H1 (cell line): ENCODE measurements at regions not wholly inside any gene's neighbourhood (a gene's known extent, or its start where the extent isn't known, plus 50 kb on each side); places are given as distances from the start of the nearest gene placed in this dataset.

ENCODE experiments used
- CREB1 ChIP-seq: IDR thresholded peaks from 2 replicates; pipeline ENCODE4 v1.6.1; 2012; ENCODE audit warnings: inconsistent platforms
- FOSL1 ChIP-seq: IDR thresholded peaks from 2 replicates; pipeline ENCODE4 v1.6.1; 2011; ENCODE audit warnings: mild to moderate bottlenecking, low read depth, low read length, moderate library complexity; ENCODE audit not compliant: insufficient read depth
- GTF2F1 ChIP-seq: IDR thresholded peaks from 2 replicates; pipeline ENCODE4 v1.6.1; 2012; ENCODE audit warnings: low read depth, low read length, improper control_type of control experiment, borderline replicate concordance
- JUND ChIP-seq: IDR thresholded peaks from 2 replicates; pipeline ENCODE4 v1.6.1; 2011; ENCODE audit warnings: mild to moderate bottlenecking, improper control_type of control experiment, low read length
- SIN3A ChIP-seq, 2 experiments: IDR thresholded peaks in 1 of 2; conservative IDR thresholded peaks in 1 of 2; 2 replicates each; pipeline ENCODE4 v1.6.1; 2011 to 2012; ENCODE audit warnings: low read length in 2 of 2, improper control_type of control experiment in 1 of 2, low read depth in 1 of 2, mild to moderate bottlenecking in 1 of 2
- YY1 ChIP-seq: IDR thresholded peaks from 2 replicates; pipeline ENCODE4 v1.6.1; 2011; ENCODE audit warnings: low read depth, mild to moderate bottlenecking, low read length
- TF ChIP-seq, protein P1 (sequence below): fragments of 300-600 bp; sonication (generic); IDR thresholded peaks from 2 replicates; pipeline ENCODE4 v1.7.1; 2012; ENCODE audit warnings: low read length, moderate library complexity, mild to moderate bottlenecking, inconsistent platforms; ENCODE audit not compliant: insufficient replicate concordance
- TF ChIP-seq, protein P2 (sequence below), 3 experiments: IDR thresholded peaks; 1 replicate in 2 of 3; 2 replicates in 1 of 3; pipeline versions ENCODE4 v1.5.1 to v1.6.1; 2011; ENCODE audit warnings: low read length in 3 of 3, mild to moderate bottlenecking in 3 of 3, inconsistent platforms in 2 of 3, low read depth in 1 of 3, moderate library complexity in 1 of 3; ENCODE audit not compliant: insufficient read depth in 1 of 3; ENCODE audit errors: control extremely low read depth in 1 of 3

DNA sequence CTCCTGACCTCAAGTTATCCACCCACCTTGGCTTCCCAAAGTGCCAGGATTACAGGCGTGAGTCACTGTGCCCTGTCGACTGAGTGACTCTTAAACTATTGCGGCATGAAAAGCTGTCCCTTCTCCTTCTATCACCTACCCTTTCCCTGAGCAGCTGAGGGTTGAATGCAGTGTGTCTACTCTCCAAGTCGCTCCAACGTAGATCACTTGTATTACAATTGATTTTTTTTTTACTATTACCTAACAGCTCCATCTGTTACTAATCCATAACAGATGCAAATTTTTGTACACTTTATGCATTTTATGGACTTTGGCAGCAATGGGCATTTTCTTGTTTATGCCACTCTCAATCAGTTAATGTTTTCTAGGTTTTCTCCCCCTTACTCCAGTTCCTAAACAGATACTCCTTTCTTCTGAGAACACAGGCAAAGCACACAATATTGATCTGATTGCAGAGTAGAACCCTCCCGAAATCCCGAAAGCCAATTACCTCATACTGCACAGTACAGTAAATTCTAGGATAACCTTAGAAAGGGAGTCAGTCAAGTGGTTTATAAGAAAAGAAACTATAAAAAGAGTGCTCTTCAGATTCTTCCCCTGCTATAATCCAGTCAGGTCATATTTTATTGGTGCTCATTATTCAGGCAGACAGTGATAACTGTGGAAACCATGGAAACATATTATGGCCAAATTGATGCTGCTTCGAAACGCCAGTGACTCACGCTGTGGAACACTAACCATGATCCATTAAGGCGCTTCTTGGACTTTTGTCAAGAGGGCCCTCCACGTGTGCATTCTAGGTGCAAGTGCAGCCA, 273.0 kb downstream of the ADGB start (continued):
- TF ChIP-seq, protein P1, sequence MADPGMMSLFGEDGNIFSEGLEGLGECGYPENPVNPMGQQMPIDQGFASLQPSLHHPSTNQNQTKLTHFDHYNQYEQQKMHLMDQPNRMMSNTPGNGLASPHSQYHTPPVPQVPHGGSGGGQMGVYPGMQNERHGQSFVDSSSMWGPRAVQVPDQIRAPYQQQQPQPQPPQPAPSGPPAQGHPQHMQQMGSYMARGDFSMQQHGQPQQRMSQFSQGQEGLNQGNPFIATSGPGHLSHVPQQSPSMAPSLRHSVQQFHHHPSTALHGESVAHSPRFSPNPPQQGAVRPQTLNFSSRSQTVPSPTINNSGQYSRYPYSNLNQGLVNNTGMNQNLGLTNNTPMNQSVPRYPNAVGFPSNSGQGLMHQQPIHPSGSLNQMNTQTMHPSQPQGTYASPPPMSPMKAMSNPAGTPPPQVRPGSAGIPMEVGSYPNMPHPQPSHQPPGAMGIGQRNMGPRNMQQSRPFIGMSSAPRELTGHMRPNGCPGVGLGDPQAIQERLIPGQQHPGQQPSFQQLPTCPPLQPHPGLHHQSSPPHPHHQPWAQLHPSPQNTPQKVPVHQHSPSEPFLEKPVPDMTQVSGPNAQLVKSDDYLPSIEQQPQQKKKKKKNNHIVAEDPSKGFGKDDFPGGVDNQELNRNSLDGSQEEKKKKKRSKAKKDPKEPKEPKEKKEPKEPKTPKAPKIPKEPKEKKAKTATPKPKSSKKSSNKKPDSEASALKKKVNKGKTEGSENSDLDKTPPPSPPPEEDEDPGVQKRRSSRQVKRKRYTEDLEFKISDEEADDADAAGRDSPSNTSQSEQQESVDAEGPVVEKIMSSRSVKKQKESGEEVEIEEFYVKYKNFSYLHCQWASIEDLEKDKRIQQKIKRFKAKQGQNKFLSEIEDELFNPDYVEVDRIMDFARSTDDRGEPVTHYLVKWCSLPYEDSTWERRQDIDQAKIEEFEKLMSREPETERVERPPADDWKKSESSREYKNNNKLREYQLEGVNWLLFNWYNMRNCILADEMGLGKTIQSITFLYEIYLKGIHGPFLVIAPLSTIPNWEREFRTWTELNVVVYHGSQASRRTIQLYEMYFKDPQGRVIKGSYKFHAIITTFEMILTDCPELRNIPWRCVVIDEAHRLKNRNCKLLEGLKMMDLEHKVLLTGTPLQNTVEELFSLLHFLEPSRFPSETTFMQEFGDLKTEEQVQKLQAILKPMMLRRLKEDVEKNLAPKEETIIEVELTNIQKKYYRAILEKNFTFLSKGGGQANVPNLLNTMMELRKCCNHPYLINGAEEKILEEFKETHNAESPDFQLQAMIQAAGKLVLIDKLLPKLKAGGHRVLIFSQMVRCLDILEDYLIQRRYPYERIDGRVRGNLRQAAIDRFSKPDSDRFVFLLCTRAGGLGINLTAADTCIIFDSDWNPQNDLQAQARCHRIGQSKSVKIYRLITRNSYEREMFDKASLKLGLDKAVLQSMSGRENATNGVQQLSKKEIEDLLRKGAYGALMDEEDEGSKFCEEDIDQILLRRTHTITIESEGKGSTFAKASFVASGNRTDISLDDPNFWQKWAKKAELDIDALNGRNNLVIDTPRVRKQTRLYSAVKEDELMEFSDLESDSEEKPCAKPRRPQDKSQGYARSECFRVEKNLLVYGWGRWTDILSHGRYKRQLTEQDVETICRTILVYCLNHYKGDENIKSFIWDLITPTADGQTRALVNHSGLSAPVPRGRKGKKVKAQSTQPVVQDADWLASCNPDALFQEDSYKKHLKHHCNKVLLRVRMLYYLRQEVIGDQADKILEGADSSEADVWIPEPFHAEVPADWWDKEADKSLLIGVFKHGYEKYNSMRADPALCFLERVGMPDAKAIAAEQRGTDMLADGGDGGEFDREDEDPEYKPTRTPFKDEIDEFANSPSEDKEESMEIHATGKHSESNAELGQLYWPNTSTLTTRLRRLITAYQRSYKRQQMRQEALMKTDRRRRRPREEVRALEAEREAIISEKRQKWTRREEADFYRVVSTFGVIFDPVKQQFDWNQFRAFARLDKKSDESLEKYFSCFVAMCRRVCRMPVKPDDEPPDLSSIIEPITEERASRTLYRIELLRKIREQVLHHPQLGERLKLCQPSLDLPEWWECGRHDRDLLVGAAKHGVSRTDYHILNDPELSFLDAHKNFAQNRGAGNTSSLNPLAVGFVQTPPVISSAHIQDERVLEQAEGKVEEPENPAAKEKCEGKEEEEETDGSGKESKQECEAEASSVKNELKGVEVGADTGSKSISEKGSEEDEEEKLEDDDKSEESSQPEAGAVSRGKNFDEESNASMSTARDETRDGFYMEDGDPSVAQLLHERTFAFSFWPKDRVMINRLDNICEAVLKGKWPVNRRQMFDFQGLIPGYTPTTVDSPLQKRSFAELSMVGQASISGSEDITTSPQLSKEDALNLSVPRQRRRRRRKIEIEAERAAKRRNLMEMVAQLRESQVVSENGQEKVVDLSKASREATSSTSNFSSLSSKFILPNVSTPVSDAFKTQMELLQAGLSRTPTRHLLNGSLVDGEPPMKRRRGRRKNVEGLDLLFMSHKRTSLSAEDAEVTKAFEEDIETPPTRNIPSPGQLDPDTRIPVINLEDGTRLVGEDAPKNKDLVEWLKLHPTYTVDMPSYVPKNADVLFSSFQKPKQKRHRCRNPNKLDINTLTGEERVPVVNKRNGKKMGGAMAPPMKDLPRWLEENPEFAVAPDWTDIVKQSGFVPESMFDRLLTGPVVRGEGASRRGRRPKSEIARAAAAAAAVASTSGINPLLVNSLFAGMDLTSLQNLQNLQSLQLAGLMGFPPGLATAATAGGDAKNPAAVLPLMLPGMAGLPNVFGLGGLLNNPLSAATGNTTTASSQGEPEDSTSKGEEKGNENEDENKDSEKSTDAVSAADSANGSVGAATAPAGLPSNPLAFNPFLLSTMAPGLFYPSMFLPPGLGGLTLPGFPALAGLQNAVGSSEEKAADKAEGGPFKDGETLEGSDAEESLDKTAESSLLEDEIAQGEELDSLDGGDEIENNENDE, result no peak
- no peak for TF ChIP-seq YY1
- no peak for TF ChIP-seq GTF2F1
- no peak for TF ChIP-seq FOSL1
- TF ChIP-seq SIN3A (conservative IDR thresholded peaks at IDR 0.05 in 1 of 2, IDR thresholded peaks at IDR 0.05 in 1 of 2; ENCODE audit: low read depth in 1 of 2, low read length in 2 of 2), result no peak
- no peak for TF ChIP-seq CREB1
- TF ChIP-seq, protein P2, sequence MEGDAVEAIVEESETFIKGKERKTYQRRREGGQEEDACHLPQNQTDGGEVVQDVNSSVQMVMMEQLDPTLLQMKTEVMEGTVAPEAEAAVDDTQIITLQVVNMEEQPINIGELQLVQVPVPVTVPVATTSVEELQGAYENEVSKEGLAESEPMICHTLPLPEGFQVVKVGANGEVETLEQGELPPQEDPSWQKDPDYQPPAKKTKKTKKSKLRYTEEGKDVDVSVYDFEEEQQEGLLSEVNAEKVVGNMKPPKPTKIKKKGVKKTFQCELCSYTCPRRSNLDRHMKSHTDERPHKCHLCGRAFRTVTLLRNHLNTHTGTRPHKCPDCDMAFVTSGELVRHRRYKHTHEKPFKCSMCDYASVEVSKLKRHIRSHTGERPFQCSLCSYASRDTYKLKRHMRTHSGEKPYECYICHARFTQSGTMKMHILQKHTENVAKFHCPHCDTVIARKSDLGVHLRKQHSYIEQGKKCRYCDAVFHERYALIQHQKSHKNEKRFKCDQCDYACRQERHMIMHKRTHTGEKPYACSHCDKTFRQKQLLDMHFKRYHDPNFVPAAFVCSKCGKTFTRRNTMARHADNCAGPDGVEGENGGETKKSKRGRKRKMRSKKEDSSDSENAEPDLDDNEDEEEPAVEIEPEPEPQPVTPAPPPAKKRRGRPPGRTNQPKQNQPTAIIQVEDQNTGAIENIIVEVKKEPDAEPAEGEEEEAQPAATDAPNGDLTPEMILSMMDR (IDR thresholded peaks at IDR 0.05; ENCODE audit: control extremely low read depth in 1 of 3, insufficient read depth in 1 of 3, low read depth in 1 of 3, low read length in 3 of 3), result no peak
- no peak for TF ChIP-seq JUND
